ENCODE measurements at regions not wholly inside any gene's neighbourhood (a gene's known extent, or its start where the extent isn't known, plus 50 kb on each side); places are given as distances from the start of the nearest gene placed in this dataset.
"Not testable (repeated sequence)": the region's sequence is repeated elsewhere in the genome, so short reads cannot be mapped to it uniquely, and the experiment has no call there.

DNA sequence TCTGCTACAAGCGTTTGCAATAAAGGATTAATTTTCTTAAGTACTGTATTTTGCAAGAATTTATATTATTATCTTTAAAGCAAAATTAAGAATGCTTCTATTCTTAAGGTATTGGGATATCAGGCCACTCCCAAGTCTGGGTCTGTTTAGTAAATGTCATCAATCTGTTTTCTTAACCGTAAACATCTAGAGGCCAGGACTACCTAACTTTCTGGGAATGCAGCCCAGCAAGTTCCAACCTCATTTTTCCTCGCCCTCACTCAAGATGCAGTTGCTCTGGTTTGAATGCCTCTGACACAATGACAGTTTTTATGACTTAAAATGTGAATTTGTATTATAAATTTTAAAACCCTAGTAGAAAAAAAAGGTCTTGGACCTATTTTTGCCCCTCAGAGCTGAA, 143.5 kb downstream of the INHBA start:
- H3K27me3 ChIP-seq: no peaks in the 10 kb centered on the region
- no peaks in the 10 kb centered on the region for H3K9me3 ChIP-seq
- H3K4me3 ChIP-seq: no peak overlapping the region
- DNase-seq: no peak
- H3K27ac ChIP-seq: no peak overlapping the region
- 71 to 76% methylated on average over 3 of the region's 3 CpGs for WGBS, 2 donors
- TF ChIP-seq POLR2A (IDR thresholded peaks at IDR 0.05) (no peak), CTCF (IDR thresholded peaks at IDR 0.05) (no peak)
- intact Hi-C loops (cut with DNase I): no loop called here
- no peaks in the 10 kb centered on the region for H3K4me1 ChIP-seq
- no peaks in the 10 kb centered on the region for H3K36me3 ChIP-seq

GRCh38 chr7:41554481-41554880, 148.4 kb downstream of the INHBA start:
- TF ChIP-seq POLR2A (IDR thresholded peaks at IDR 0.05): no peak
- no peak for TF ChIP-seq CTCF (IDR thresholded peaks at IDR 0.05)
- no peaks in the 10 kb centered on the region for H3K27me3 ChIP-seq
- H3K4me3 ChIP-seq: no peak overlapping the region
- H3K4me1 ChIP-seq: no peaks in the 10 kb centered on the region
- H3K27ac ChIP-seq: no peak overlapping the region
- H3K9me3 ChIP-seq: no peaks in the 10 kb centered on the region
- DNase-seq: no peak
- intact Hi-C loops (cut with DNase I): no loop called here
- no peaks in the 10 kb centered on the region for H3K36me3 ChIP-seq

DNA sequence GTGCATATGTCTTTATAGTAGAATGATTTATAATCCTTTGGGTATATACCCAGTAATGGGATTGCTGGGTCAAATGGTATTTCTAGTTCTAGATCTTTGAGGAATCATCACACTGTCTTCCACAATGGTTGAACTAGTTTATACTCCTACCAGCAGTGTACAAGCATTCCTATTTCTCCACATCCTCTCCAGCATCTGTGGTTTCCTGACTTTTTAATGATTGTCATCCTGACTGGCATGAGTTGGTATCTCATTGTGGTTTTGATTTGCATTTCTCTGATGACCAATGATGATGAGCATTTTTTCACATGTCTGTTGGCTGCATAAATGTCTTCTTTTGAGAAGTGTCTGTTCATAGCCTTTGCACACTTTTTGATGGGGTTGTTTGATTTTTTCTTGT, 152.8 kb downstream of the INHBA start:
- H3K27me3 ChIP-seq; H3K4me3 ChIP-seq; DNase-seq; H3K36me3 ChIP-seq; intact Hi-C loops (cut with DNase I); H3K27ac ChIP-seq; H3K4me1 ChIP-seq; H3K9me3 ChIP-seq: not testable (repeated sequence)

DNA sequence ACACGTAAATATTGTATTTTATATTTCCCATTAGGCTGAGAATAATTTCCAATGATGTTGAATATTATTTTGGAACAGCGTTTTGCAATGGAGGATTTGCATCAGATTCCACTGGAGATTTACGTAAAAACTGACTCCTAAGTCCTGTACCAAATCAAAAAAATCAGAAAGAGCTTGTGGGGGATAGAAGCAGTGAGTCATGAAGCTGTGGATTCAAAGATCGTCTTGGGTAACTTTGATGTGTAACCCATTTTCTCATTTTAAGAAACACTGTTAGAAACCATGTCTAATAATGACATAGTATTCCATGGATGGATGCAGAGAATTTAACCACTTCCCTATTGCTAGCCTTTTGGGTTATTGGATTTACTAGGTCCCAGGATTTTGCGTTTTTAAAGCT, 158.6 kb downstream of the INHBA start:
- no peak for DNase-seq
- no peak for TF ChIP-seq POLR2A (IDR thresholded peaks at IDR 0.05)
- no peak for TF ChIP-seq CTCF (IDR thresholded peaks at IDR 0.05)
- no peaks in the 10 kb centered on the region for H3K27me3 ChIP-seq
- WGBS, 2 donors: 78 to 90% methylated on average over 5 of the region's 5 CpGs
- H3K36me3 ChIP-seq: no peaks in the 10 kb centered on the region
- intact Hi-C loops (cut with DNase I): no loop called here
- no peaks in the 10 kb centered on the region for H3K4me1 ChIP-seq
- H3K27ac ChIP-seq: no peak overlapping the region
- no peaks in the 10 kb centered on the region for H3K9me3 ChIP-seq
- no peak overlapping the region for H3K4me3 ChIP-seq

GRCh38 chr7:41540601-41541000, 162.3 kb downstream of the INHBA start:
- H3K4me1 ChIP-seq: no peaks in the 10 kb centered on the region
- no peaks in the 10 kb centered on the region for H3K9me3 ChIP-seq
- no peak overlapping the region for H3K27ac ChIP-seq
- H3K27me3 ChIP-seq: no peaks in the 10 kb centered on the region
- 89 to 96% methylated on average over 3 of the region's 3 CpGs for WGBS, 2 donors
- intact Hi-C loops (cut with DNase I): no loop called here
- no peak overlapping the region for H3K4me3 ChIP-seq
- H3K36me3 ChIP-seq: no peaks in the 10 kb centered on the region
- DNase-seq: no peak
- no peak for TF ChIP-seq CTCF (IDR thresholded peaks at IDR 0.05)
- TF ChIP-seq POLR2A (IDR thresholded peaks at IDR 0.05): no peak

GRCh38 chr7:41538810-41539724, 163.8 kb downstream of the INHBA start:
- TF ChIP-seq CTCF (IDR thresholded peaks at IDR 0.05) (no peak), POLR2A (IDR thresholded peaks at IDR 0.05) (no peak)
- WGBS, 2 donors: 43 to 47% methylated on average over 8 of the region's 8 CpGs
- Histone ChIP-seq H3K4me1 (no peaks in the 10 kb centered on the region), H3K36me3 (no peaks in the 10 kb centered on the region), H3K27ac (no peak overlapping the region), H3K9me3 (no peaks in the 10 kb centered on the region), H3K4me3 (no peak overlapping the region), H3K27me3 (no peaks in the 10 kb centered on the region)
- intact Hi-C loops (cut with DNase I): no loop called here
- no peak for DNase-seq
